NCI-H526 (cell line): ENCODE measurements at regions not wholly inside any gene's neighbourhood (a gene's known extent, or its start where the extent isn't known, plus 50 kb on each side); places are given as distances from the start of the nearest gene placed in this dataset.
"Not testable (repeated sequence)": the region's sequence is repeated elsewhere in the genome, so short reads cannot be mapped to it uniquely, and the experiment has no call there.

ENCODE experiments used
- DNase-seq, 2 experiments: peaks; one replicate each; lab custom pipeline; 2025; lab: John Stamatoyannopoulos, UW

DNA sequence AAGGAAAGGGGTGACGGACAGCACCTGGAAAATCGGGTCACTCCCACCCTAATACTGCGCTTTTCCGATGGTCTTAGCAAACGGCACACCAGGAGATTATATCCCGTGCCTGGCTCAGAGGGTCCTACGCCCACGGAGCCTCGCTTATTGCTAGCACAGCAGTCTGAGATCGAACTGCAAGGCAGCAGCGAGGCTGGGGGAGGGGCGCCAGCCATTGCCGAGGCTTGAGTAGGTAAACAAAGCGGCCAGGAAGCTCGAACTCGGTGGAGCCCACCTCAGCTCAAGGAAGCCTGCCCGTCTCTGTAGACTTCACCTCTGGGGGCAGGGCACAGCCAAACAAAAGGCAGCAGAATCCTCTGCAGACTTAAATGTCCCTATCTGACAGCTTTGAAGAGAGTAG, 91.5 kb upstream of the MBIP start:
- not testable (repeated sequence) for DNase-seq

DNA sequence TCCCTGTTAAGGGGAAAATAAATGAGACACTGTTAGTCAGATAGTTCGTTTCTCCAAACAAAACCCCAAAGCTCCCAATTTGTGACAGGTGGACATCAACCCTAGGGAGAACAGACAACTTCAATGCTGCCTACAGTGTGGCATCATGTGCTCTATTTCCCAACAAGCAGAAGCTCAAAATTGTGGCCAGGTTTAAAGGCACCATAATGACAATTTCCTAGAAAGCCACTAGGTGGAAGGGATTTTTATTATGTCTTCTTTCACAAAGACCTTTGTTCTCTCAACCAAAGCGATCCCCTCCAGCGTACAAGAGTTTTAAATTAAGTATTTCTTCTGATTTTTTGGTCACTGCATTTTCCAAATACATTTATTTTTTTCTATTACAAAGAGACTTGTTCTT, 88.0 kb upstream of the MBIP start:
- DNase-seq, result no peak

DNA sequence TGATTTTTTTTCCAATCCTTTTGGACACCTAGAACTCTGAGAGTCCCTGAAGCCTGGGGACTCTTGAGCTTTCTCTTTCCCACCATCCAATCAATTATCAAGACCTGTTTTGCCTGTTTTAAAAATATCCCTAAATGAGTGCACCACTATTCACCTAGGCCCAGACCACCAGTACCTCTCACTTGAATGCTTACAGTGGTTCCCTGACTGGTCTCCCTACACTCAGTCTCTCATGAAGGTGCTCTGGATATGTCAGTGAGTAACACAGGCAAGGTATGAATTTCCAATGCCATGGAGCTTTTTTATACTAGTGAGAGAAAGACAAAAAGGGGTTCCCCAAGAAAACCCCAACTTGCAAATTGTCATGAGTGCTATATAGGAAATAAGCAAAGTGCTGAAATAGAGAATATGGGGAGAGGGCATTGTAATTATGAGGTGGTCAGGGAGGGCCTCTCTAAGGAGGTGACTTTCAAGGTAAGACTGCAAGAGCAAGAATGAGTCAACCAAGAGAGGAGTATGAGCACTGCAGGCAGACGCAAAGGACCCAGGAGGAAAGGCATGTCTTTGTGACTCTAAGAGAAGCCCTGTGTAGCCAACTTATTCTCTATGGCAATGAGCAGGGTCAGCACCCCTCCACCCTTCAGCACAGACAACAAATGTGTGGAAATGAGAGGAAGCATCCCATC, 85.3 kb upstream of the MBIP start:
- no peak for DNase-seq

DNA sequence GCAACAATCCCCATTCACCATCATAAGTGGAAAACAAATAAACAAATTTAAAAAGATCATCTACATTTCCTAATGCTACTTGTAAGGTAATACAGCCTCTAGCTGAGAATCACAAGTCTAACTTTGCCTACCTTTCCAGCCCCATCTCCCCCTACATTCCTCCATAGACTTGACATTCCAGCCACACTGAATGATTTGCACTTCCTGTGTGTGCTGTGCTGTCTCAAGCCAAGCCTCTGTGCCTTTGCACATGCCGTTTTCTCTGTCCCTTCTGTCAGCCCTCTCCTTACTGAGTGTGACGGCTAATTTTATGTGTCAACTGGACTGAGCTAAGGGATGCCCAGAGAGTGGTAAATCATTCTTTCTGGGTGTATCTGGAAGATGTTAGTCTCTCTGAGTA, 82.4 kb upstream of the MBIP start:
- no peak for DNase-seq

DNA sequence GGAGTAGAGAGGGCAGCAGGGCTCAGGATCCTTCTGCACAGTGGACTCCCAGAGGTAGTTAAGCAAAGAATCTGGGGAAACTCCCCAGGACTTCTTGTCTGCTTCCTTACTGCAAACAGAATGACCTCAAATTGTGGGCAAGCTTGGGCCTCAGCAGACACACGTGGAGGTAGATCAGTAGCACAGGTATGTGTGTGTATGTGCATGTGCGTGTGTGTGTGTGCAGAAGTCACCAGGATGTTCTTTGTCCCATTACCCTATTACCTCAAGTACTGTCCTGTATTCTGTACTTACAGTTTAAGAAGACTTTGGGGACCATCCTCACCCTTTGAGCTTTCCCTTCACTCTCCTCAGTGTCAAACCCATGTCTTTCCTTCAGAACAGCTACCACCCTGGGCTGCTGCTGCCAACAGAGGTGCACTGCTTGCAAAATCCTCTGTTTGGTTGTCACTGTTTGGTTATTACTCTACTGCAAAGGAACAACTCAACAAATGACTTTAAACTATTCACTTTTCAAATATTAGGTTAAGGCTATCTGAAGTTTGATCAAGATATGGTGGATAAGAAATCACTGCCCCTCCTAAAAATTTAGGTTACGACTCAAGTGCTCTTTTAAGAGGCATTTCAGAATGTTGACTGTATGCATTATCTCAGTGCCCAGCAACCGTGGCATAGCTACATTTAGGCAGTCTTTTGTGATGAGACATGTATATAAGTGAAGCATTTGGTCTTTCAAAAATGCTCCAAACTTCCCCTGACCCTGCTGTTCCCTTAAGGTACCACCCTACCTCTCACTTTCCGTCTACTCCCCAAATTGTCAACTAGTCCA, 78.2 kb upstream of the MBIP start:
- DNase-seq, result no peak

DNA sequence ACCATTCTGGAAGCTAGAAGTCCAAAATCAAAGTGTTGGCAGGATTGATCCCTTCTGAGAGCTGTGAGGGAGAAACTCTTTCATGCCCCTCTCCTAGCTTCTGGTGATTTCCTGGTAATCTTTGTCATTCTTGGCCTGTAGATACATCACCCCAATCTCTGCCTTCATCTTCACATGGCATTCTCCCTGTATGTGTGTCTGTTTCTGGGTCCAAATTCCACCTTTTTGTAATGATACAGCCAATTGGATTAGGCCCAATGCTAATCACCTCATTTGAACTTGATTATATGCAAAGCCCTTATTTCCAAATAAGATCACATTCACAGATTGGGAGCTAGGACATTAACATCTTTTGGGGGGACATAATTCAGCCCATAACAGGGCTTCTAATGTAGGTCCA, 76.9 kb upstream of the MBIP start:
- DNase-seq, result no peak

DNA sequence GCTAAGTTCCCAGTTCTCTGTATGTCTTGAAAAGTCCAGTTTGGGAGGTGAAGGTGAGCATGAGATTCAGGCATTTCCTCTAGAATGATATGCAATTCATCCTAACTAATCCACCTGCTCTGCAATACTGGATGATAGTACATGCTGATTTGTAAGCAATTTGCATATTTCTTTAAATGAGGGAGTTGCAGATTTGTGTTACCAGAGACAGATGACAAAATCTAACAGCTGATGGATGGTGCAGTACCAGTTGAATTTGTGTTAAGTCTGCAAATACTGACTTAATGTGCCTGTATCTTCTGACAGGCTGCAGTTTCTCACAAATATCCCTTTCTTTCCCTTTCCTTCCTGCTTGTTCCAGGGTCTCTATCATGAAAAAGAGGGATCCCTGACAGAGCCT, 76.4 kb upstream of the MBIP start:
- no peak for DNase-seq

DNA sequence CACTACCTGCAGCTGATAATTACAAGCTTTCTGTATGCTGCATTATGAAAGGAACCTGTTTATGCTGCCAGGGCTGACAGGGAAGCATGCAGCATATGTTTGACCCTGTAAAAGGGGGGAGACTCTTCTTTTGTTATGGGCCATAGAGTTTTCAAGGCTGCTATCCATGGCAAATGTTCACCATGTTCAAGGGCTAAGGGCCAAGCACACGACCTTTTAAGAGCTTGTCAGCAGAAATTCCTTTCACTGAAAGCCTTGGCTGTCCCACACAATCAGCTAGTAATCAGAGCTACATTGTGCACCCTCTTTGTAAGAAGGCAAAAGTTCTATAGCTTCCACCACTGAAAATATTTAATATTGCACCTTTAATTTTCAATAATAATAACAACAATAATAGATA, 74.2 kb upstream of the MBIP start:
- no peak for DNase-seq

DNA sequence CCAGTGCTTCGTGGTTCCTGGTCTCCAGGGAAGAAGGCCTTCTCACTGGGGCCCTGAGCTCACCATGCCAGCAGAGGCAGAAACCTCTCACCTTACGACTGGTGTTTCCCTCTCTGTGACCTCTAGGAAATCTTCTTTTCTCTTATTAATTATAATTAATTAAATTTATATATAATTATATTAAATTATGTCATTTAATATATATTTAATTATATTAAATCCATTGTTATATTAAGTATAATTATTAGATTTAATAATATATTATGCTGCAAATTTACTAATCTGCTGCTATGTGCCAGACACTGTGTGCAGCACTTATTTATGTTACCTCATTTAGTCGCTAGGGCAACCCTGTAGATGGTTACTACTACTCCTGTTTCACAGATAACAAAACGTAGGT, 70.3 kb upstream of the MBIP start:
- DNase-seq, result no peak

DNA sequence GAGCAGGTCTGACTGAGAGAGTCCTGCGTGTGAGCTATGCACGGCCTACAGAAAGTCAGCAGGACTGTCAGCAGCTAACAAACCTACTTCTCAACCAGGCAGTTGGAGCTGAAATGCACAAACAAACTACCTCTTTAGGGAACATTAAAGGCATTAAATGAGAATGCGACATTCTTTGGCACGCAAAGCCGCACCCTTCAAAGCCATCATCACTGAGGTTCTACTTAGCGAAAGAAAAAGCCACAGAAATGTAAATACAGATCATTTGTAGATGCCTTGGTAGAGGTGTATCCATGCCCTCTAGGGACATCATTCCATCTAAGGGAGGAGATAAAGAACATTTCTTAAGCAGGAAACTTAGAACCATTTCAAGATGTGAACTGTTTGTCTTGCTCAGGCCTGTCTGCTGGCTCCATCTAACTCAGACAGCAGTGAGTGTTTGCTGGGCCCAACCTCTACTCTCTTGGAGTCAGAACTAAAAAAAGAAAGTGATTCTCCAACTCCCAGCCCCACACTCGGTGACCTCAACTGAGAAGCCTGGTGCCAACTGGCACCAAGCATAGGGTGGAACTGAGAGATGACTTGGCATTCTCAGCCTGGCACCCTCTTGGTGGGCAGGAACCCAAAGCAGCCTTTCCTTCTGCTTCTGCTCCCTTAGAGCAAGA, 63.5 kb upstream of the MBIP start:
- DNase-seq, result no peak

DNA sequence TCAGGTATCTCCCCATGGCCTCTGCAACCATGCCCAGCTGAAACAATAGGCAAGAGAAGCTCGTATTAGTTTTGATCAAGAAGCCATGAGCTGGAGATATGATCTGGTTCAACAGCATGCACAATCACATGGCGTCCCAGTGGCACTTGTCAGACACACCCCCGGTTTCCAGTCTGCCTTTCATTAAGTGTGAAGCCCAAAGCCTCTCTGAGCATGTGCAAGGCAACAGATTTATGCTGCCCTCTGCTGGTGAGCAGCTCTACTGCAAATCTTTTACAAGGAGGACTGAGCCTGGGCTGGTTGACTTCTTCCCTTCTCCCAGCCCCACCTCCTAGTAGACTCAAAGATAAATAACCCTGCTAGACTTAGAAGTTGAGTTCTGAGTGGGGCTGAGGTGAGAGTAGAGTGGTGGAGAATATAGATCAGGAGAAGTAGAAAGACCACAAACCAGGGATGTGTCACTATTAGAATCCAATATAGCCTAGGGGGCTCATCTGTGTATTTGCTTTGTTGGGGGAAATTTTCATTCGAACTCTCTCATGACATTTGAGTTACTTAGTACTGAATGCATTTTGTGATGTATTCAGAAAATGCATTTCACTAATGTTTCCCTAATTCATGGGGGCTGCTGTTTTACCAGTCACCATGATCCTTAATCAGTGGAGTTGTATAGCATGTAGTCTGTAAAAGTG, 53.7 kb upstream of the MBIP start:
- DNase-seq, result peak; percentile 55 to 88
